Fibroblast of lung (primary cell): ENCODE measurements at regions not wholly inside any gene's neighbourhood (a gene's known extent, or its start where the extent isn't known, plus 50 kb on each side); places are given as distances from the start of the nearest gene placed in this dataset.

Experiments used
- DNase-seq, 2 donors: peaks; one replicate each; pipeline versions ENCODE4 v3.0.0 to v3.0.0-alpha.2; 2010; ENCODE audit warnings: low read depth in 2 of 2
- H2AFZ ChIP-seq: 2 replicates; pipeline ENCODE4 v1.5.1; 2012; ENCODE audit warnings: low read length, control low read depth, inconsistent platforms
- H3K27ac ChIP-seq: 2 replicates; pipeline ENCODE4 v1.5.1; 2011; ENCODE audit warnings: low read length, control low read depth; ENCODE audit not compliant: insufficient read depth
- H3K27me3 ChIP-seq: 2 replicates; pipeline ENCODE4 v1.5.1; 2011; ENCODE audit warnings: mild to moderate bottlenecking, low read length; ENCODE audit not compliant: control insufficient read depth, insufficient read depth
- H3K36me3 ChIP-seq: 2 replicates; pipeline ENCODE4 v1.5.1; 2011; ENCODE audit warnings: low read length; ENCODE audit not compliant: control insufficient read depth, insufficient read depth
- H3K4me1 ChIP-seq: 2 replicates; pipeline ENCODE4 v1.5.1; 2011; ENCODE audit warnings: low read length; ENCODE audit not compliant: control insufficient read depth, insufficient read depth; ENCODE audit errors: extremely low read depth
- H3K4me2 ChIP-seq: 2 replicates; pipeline ENCODE4 v1.5.1; 2011; ENCODE audit warnings: low read length, control low read depth; ENCODE audit not compliant: insufficient read depth; ENCODE audit errors: extremely low read depth
- H3K4me3 ChIP-seq, 4 experiments: fragments of 200-600 bp in 1 of 4; sonication (generic) in 1 of 4; replicated peaks in 1 of 4; 2 replicates each; pipeline ENCODE4 v1.5.1; 2011 to 2016; ENCODE audit warnings: low read length in 4 of 4, low read depth in 3 of 4, mild to moderate bottlenecking in 3 of 4, control low read depth in 2 of 4, inconsistent platforms in 1 of 4, mixed read lengths in 1 of 4; ENCODE audit not compliant: insufficient read depth in 1 of 4; ENCODE audit errors: control extremely low read depth in 1 of 4
- H3K79me2 ChIP-seq: 2 replicates; pipeline ENCODE4 v1.5.1; 2012; ENCODE audit warnings: mild to moderate bottlenecking, low read length, inconsistent platforms; ENCODE audit not compliant: control insufficient read depth, insufficient read depth
- H3K9ac ChIP-seq: 2 replicates; pipeline ENCODE4 v1.5.1; 2011; ENCODE audit warnings: mild to moderate bottlenecking, low read length, control low read depth; ENCODE audit not compliant: insufficient read depth
- H3K9me3 ChIP-seq: 2 replicates; pipeline ENCODE4 v1.5.1; 2012; ENCODE audit warnings: low read depth, low read length; ENCODE audit not compliant: control insufficient read depth, insufficient read depth
- H4K20me1 ChIP-seq: 2 replicates; pipeline ENCODE4 v1.5.1; 2011; ENCODE audit warnings: low read length; ENCODE audit not compliant: control insufficient read depth, insufficient read depth; ENCODE audit errors: extremely low read depth
- EZH2 ChIP-seq: IDR thresholded peaks from 2 replicates; pipeline ENCODE4 v1.5.1; 2012; ENCODE audit warnings: low read length, control low read depth, mild to moderate bottlenecking; ENCODE audit errors: missing control alignments
- TF ChIP-seq, protein P1 (sequence below), 2 donors: IDR thresholded peaks in 1 of 2; conservative IDR thresholded peaks in 1 of 2; 1 replicate in 1 of 2; 2 replicates in 1 of 2; pipeline ENCODE4 v1.5.1; 2011 to 2012; ENCODE audit warnings: low read length in 2 of 2, control low read depth in 1 of 2, inconsistent platforms in 1 of 2, low read depth in 1 of 2, mild to moderate bottlenecking in 1 of 2

DNA sequence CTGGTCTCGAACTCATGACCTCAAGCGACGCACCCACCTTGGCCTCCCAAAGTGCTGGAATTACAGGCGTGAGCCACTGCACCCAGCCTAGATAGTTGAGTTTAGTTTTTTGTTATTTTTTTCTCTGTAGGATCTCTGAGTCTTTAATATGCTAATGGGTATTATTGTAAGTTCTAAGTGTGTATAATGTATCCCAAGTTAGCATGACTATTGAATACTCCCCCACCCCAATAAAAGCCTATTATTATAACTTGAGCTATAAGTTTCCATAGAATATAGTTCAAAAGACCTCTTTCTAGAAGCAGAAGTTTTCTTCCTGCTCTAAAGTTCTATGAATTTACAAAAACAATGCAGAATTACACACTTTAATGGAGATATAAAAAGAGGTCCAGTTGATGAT lies 210.4 kb upstream of the MARCKS start:
- H3K4me3 ChIP-seq = no peak overlapping the region
- H3K4me1 ChIP-seq = no peaks in the 10 kb centered on the region
- H4K20me1 ChIP-seq = no peaks in the 10 kb centered on the region
- H3K9ac ChIP-seq = no peak overlapping the region
- H3K27ac ChIP-seq = no peak overlapping the region
- H3K79me2 ChIP-seq = no peaks in the 10 kb centered on the region
- no peaks in the 10 kb centered on the region for H3K36me3 ChIP-seq
- H3K4me2 ChIP-seq = no peak overlapping the region
- no peaks in the 10 kb centered on the region for H3K27me3 ChIP-seq
- no peaks in the 10 kb centered on the region for H3K9me3 ChIP-seq
- DNase-seq = no peak
- H2AFZ ChIP-seq = no peak overlapping the region
- TF ChIP-seq, protein P1, sequence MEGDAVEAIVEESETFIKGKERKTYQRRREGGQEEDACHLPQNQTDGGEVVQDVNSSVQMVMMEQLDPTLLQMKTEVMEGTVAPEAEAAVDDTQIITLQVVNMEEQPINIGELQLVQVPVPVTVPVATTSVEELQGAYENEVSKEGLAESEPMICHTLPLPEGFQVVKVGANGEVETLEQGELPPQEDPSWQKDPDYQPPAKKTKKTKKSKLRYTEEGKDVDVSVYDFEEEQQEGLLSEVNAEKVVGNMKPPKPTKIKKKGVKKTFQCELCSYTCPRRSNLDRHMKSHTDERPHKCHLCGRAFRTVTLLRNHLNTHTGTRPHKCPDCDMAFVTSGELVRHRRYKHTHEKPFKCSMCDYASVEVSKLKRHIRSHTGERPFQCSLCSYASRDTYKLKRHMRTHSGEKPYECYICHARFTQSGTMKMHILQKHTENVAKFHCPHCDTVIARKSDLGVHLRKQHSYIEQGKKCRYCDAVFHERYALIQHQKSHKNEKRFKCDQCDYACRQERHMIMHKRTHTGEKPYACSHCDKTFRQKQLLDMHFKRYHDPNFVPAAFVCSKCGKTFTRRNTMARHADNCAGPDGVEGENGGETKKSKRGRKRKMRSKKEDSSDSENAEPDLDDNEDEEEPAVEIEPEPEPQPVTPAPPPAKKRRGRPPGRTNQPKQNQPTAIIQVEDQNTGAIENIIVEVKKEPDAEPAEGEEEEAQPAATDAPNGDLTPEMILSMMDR (conservative IDR thresholded peaks at IDR 0.05 in 1 of 2, IDR thresholded peaks at IDR 0.05 in 1 of 2; ENCODE audit: low read depth in 1 of 2, low read length in 2 of 2) = no peak
- TF ChIP-seq EZH2 = no peak

DNA sequence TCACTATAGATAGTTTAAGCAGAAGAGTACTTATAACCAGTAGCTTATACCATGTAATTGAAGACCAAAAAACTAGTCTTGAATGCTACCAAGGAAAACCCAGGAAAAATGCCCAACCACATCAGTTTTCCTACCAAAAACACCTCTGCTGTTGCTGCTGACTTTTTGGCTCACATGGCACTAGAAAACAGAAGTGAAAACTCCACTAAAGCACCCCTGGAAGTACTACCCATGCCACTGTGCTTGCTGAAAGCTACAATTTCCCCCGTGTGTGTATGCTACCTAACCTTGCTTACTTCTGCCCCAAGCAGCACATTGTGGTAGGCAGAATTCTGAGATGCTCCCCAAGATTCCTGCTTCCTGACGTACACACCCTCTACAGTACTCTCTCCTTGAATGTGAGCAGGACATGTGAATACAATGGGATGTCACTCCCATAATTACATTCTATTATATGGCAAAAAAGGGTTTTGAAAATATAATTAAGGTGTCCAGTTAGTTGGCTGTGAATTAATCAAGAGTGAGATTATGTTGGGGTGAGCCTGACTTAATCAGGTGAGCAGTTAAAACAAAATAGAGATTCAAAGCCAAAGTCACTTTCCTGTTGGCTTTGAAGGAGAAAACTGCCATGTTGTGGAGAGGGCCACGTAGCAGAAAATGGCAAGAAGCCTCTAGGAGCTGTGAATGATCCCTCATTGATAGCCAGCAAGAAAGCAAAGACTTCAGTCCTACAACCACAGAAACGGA lies 209.8 kb upstream of the MARCKS start:
- no peaks in the 10 kb centered on the region for H3K9me3 ChIP-seq
- H3K36me3 ChIP-seq = no peaks in the 10 kb centered on the region
- no peaks in the 10 kb centered on the region for H3K27me3 ChIP-seq
- TF ChIP-seq, protein P1 (conservative IDR thresholded peaks at IDR 0.05 in 1 of 2, IDR thresholded peaks at IDR 0.05 in 1 of 2; ENCODE audit: low read depth in 1 of 2, low read length in 2 of 2) = no peak
- TF ChIP-seq EZH2 = no peak
- no peaks in the 10 kb centered on the region for H3K79me2 ChIP-seq
- no peak overlapping the region for H2AFZ ChIP-seq
- no peaks in the 10 kb centered on the region for H3K4me1 ChIP-seq
- H3K27ac ChIP-seq = no peak overlapping the region
- DNase-seq = peak in 1 of 2 donors; percentile 18
- no peak overlapping the region for H3K4me2 ChIP-seq
- no peak overlapping the region for H3K9ac ChIP-seq
- no peaks in the 10 kb centered on the region for H4K20me1 ChIP-seq
- H3K4me3 ChIP-seq = no peak overlapping the region

DNA sequence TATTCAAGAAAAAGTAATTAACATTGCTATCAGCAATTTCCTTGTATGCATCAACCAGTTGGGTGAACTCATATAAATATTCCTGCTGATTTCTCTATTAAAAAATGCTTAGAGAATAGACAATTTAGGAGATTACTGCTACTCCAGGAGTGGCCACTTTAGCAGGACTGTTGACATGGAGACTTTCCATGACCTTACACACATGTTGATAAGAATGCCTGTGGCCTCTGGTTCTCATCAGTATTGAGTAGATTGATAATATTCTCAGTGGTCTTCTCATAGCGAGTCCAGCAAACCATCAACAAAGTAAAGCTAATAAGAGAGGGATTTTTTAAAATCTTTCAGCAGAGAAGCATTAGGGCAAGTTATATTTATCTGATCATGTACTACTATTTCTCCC lies 208.4 kb upstream of the MARCKS start:
- no peaks in the 10 kb centered on the region for H3K27me3 ChIP-seq
- H4K20me1 ChIP-seq = no peaks in the 10 kb centered on the region
- no peak overlapping the region for H3K27ac ChIP-seq
- no peak overlapping the region for H3K4me2 ChIP-seq
- no peaks in the 10 kb centered on the region for H3K79me2 ChIP-seq
- H3K9ac ChIP-seq = no peak overlapping the region
- no peaks in the 10 kb centered on the region for H3K36me3 ChIP-seq
- TF ChIP-seq, protein P1 (conservative IDR thresholded peaks at IDR 0.05 in 1 of 2, IDR thresholded peaks at IDR 0.05 in 1 of 2; ENCODE audit: low read depth in 1 of 2, low read length in 2 of 2) = no peak
- TF ChIP-seq EZH2 = no peak
- H3K4me1 ChIP-seq = no peaks in the 10 kb centered on the region
- H2AFZ ChIP-seq = no peak overlapping the region
- no peak for DNase-seq
- no peaks in the 10 kb centered on the region for H3K9me3 ChIP-seq
- H3K4me3 ChIP-seq = no peak overlapping the region
